Lower leg skin (tissue), 4 donors: ENCODE measurements at regions not wholly inside any gene's neighbourhood (a gene's known extent, or its start where the extent isn't known, plus 50 kb on each side); places are given as distances from the start of the nearest gene placed in this dataset.
A peak's percentile ranks its signal among the peaks of the same experiment; 100 is the strongest.

Experiments used
- DNase-seq, 2 donors: peaks; one replicate each; pipeline ENCODE4 v3.0.0-alpha.2; 2019; ENCODE audit warnings: low spot score in 2 of 2
- H3K4me3 ChIP-seq: fragments of 200-600 bp; sonication (generic); 2 replicates; pipeline ENCODE4 v1.5.1; 2017; ENCODE audit warnings: mild to moderate bottlenecking, low read depth; ENCODE audit not compliant: poor library complexity, severe bottlenecking
- CTCF ChIP-seq, 3 donors: fragments of 450-650 bp; IDR thresholded peaks; one replicate each; pipeline ENCODE4 v1.5.1; 2016; ENCODE audit warnings: antibody characterized with exemption in 3 of 3, mild to moderate bottlenecking in 3 of 3, moderate library complexity in 2 of 3
- POLR2A ChIP-seq, 2 donors: fragments of 450-650 bp; IDR thresholded peaks; one replicate each; pipeline ENCODE4 v1.6.1; 2016 to 2017; ENCODE audit warnings: antibody characterized with exemption in 2 of 2, mild to moderate bottlenecking in 1 of 2, moderate library complexity in 1 of 2
- WGBS, 2 donors: methylation state at CpG; one replicate each; pipeline ENCODE4 v1.1.5; 2018; 5-methylcytosine and 5-hydroxymethylcytosine counted together
- intact Hi-C: fragments of 100-400 bp; cut with DNase I; formaldehyde crosslinking; loops from one replicate; pipeline ENCODE4 v1.15.0; 2023; ENCODE audit warnings: low total_unique reads

- no peak overlapping the region for H3K4me3 ChIP-seq
- DNase-seq, result no peak
- WGBS, 2 donors, result 86 to 87% methylated on average over 11 of the region's 11 CpGs
- TF ChIP-seq CTCF (IDR thresholded peaks at IDR 0.05) (no peak), POLR2A (IDR thresholded peaks at IDR 0.05) (no peak)
- intact Hi-C loops, result no loop called here
These were observed 64.8 kb upstream of the BACH1 start for GRCh38 chr21:29233611-29234540.

- no peak for DNase-seq
- TF ChIP-seq POLR2A (IDR thresholded peaks at IDR 0.05) (no peak), CTCF (IDR thresholded peaks at IDR 0.05) (no peak)
- no peak overlapping the region for H3K4me3 ChIP-seq
- 57 to 68% methylated on average over 4 of the region's 4 CpGs for WGBS, 2 donors
- intact Hi-C loops, result no loop called here
These were observed 63.0 kb upstream of the BACH1 start for GRCh38 chr21:29235714-29236197.

GRCh38 chr21:29236201-29236600 lies 62.5 kb upstream of the BACH1 start:
- intact Hi-C loops, result no loop called here
- 70 to 72% methylated on average over 2 of the region's 2 CpGs for WGBS, 2 donors
- H3K4me3 ChIP-seq, result no peak overlapping the region
- TF ChIP-seq POLR2A (IDR thresholded peaks at IDR 0.05), result no peak
- no peak for TF ChIP-seq CTCF (IDR thresholded peaks at IDR 0.05)
- no peak for DNase-seq

- TF ChIP-seq CTCF (IDR thresholded peaks at IDR 0.05) (no peak), POLR2A (IDR thresholded peaks at IDR 0.05) (no peak)
- intact Hi-C loops, result no loop called here
- no peak overlapping the region for H3K4me3 ChIP-seq
- peak in 1 of 2 donors; percentile 68 for DNase-seq
- WGBS, 2 donors, result 38 to 44% methylated on average over 3 of the region's 3 CpGs
These were observed 61.3 kb upstream of the BACH1 start for GRCh38 chr21:29237110-29238052.

- 61% methylated on average over 6 of the region's 6 CpGs for WGBS, 2 donors
- DNase-seq, result no peak
- H3K4me3 ChIP-seq, result no peak overlapping the region
- no peak for TF ChIP-seq CTCF (IDR thresholded peaks at IDR 0.05)
- TF ChIP-seq POLR2A (IDR thresholded peaks at IDR 0.05), result no peak
- intact Hi-C loops, result no loop called here
These were observed 60.4 kb upstream of the BACH1 start for GRCh38 chr21:29238053-29238966.
